Effector memory CD8-positive, alpha-beta T cell (primary cell): ENCODE measurements at regions not wholly inside any gene's neighbourhood (a gene's known extent, or its start where the extent isn't known, plus 50 kb on each side); places are given as distances from the start of the nearest gene placed in this dataset.

Experiments used
- ATAC-seq: fragments of 150-1000 bp; cut with Tn5 transposase; replicated peaks from 2 replicates; pipeline ENCODE4 v1.10.0; 2021; ENCODE audit warnings: mild to moderate bottlenecking, moderate library complexity
- DNase-seq, 3 experiments: peaks; one replicate each; pipeline ENCODE4 v3.0.0; 2021
- H3K27ac Mint-ChIP-seq, 2 donors: one replicate each; pipeline ENCODE4 v1.8.0; 2022; ENCODE audit warnings: mild to moderate bottlenecking in 2 of 2, mixed read lengths in 2 of 2, moderate library complexity in 2 of 2
- H3K27me3 Mint-ChIP-seq, 2 donors: one replicate each; pipeline ENCODE4 v1.8.0; 2022; ENCODE audit warnings: mixed read lengths in 2 of 2
- H3K36me3 Mint-ChIP-seq: one replicate; pipeline ENCODE4 v1.8.0; 2022; ENCODE audit warnings: mild to moderate bottlenecking, moderate library complexity, mixed read lengths; ENCODE audit not compliant: insufficient read depth
- H3K4me1 Mint-ChIP-seq, 2 donors: one replicate each; pipeline ENCODE4 v1.8.0; 2022; ENCODE audit warnings: low read depth in 2 of 2, mixed read lengths in 2 of 2
- H3K4me3 Mint-ChIP-seq, 2 donors: one replicate each; pipeline ENCODE4 v1.8.0; 2022; ENCODE audit warnings: mild to moderate bottlenecking in 2 of 2, mixed read lengths in 2 of 2, moderate library complexity in 2 of 2
- H3K9me3 Mint-ChIP-seq, 2 donors: one replicate each; pipeline ENCODE4 v1.8.0; 2022; ENCODE audit warnings: mixed read lengths in 2 of 2

DNA sequence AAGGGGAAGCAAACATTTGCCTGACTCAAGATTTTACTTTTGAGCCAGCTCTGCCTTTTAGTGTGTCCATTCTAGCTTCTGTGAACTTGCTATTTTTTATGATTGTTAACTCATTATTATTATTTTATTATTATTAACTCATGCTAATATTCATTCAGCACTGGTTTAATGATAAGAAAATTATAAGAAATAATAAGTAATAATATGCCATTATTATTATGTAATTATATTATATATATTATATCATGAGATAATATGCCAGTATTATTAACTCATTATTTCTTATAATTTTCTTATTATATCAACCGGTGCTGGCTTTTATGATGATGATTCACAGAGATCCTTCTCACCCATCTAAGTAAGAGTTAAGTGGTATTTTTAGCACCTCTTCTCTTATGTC, 79.3 kb upstream of the NPVF start:
- Mint-ChIP-seq H3K9me3 (no peaks in the 10 kb centered on the region), H3K27ac (no peak overlapping the region), H3K27me3 (peaks cover 18 to 39% of the 10 kb centered on the region in 2 donors), H3K36me3 (no peaks in the 10 kb centered on the region), H3K4me1 (no peaks in the 10 kb centered on the region), H3K4me3 (no peak overlapping the region)
- ATAC-seq (no peak), DNase-seq (no peak)

DNA sequence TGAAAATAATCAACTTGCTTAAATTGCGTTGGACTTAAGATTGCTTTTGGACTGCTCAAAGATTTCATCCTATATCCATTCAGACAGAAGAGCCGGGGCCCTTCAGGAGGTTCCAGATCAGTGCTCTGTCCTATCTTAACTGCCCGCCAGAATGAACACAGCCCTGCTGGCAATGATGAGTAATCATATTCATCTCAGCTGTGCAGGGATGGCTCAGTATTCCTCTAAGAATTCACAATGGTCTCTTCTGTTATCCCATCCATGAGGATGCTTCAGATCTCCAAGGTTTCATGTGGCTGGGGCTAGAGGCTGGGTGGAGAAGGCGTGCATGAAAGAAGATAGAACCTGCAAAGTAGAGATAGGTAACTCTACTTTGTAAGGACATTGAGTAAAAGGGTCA, 80.0 kb upstream of the NPVF start:
- ATAC-seq (no peak), DNase-seq (no peak)
- no peak overlapping the region for H3K4me3 Mint-ChIP-seq
- H3K36me3 Mint-ChIP-seq, result no peaks in the 10 kb centered on the region
- no peaks in the 10 kb centered on the region for H3K4me1 Mint-ChIP-seq
- peaks cover 23 to 38% of the 10 kb centered on the region in 2 donors for H3K27me3 Mint-ChIP-seq
- H3K9me3 Mint-ChIP-seq, result no peaks in the 10 kb centered on the region
- H3K27ac Mint-ChIP-seq, result no peak overlapping the region

DNA sequence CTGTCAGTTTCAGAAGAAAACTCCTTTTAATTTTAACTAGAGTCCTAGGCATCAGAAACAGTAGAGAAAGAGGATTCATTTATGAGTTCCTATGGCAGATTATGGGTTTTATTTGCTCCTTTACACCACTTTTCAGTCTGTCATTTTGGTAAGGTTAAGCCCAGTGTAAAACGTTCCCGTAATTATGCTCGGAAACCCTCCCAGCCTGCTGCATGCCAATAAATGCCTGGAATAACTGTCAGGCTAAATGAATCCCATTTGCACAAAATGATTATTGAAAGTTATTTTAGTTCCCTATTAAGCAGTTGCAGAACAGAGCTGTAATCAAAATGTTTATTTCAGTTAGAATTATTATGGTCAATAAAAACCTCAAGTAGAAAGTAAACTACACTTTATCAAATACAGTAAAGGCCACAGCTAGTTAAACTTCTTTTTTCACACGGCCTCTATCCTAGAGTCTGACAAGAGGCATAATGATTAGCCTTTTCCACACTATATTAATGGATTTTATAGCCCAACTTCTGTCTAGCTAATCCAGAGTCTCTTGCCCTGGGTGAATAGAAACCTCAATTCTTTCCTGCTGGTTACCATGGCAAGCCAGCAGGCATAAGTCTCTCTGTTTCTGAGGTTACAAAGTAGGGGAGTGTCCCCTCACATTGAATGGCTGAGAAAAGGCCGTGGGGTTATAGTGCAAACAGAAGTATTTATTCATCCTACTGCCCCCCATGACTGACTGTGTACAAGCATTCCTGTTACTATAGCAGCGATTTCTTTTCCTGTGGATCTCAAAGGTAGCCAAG, 80.8 kb upstream of the NPVF start:
- H3K4me3 Mint-ChIP-seq, result no peak overlapping the region
- H3K27ac Mint-ChIP-seq, result no peak overlapping the region
- no peak for DNase-seq
- no peaks in the 10 kb centered on the region for H3K4me1 Mint-ChIP-seq
- no peaks in the 10 kb centered on the region for H3K36me3 Mint-ChIP-seq
- no peak for ATAC-seq
- peaks cover 21 to 30% of the 10 kb centered on the region in 2 donors for H3K27me3 Mint-ChIP-seq
- no peaks in the 10 kb centered on the region for H3K9me3 Mint-ChIP-seq

DNA sequence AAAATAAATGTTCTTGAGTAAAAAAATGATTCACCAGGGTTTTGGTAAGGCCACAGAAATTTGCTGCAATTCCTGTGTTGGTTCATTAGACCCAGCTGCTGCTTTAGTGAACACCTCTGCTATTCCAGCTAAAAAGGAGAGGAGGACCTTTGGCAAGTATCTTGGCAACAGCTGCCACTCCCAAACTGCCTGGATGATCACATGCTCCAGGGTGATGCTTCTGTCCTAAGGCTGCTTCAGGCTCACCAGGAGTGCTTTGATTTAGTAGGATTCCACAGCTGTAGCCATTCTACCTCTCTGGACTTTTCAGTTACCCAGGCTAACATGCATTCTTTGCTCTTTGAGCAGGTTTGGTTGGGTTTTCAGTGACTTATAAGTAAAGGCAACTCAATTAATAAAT, 82.6 kb upstream of the NPVF start:
- no peak overlapping the region for H3K4me3 Mint-ChIP-seq
- no peaks in the 10 kb centered on the region for H3K36me3 Mint-ChIP-seq
- no peak for DNase-seq
- no peak overlapping the region for H3K27ac Mint-ChIP-seq
- no peaks in the 10 kb centered on the region for H3K4me1 Mint-ChIP-seq
- no peak for ATAC-seq
- H3K27me3 Mint-ChIP-seq, result peaks cover 11 to 16% of the 10 kb centered on the region in 2 donors
- no peaks in the 10 kb centered on the region for H3K9me3 Mint-ChIP-seq

DNA sequence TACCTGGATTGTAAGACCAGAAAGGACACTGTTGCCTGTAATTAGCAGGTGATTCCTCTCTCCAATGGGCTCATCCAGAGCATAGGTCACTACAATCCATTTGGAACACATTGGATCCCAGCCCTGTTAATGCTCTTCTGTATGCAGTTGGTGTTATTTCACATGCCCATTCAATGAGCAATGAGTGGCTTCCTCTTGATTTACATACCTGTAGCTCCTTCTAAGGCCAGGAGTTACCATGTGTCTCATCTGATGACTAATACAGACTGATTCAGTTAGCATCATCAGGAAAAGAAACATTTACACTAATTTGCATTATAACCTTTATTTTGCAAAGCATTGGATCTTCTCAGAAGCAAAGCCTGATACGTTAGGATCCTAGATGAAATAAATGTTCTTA, 83.1 kb upstream of the NPVF start:
- H3K27ac Mint-ChIP-seq, result no peak overlapping the region
- H3K4me3 Mint-ChIP-seq, result no peak overlapping the region

DNA sequence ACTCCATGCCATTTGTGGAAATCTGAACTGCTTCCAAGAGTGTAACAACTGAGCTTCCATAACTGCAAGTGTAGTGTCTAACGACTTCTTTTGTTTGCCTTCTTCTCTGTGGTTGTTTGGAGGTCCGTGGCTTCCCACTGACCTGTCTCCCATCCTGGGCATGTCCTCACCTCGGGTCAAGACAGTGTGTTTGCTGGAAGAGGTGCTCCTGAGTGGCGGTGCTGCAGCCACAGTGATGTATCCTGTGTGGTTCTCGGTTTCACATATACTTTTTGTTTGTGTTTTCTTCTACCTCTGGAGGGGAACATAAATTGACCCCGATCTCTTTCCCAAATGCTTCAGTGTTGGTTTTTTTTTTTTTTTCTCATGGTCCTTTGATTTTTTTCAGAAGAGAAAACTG, 84.7 kb upstream of the NPVF start:
- DNase-seq (no peak), ATAC-seq (no peak)
- Mint-ChIP-seq H3K4me3 (no peak overlapping the region), H3K27me3 (peaks cover 16 to 17% of the 10 kb centered on the region in 2 donors), H3K9me3 (no peaks in the 10 kb centered on the region), H3K27ac (no peak overlapping the region), H3K4me1 (no peaks in the 10 kb centered on the region), H3K36me3 (no peaks in the 10 kb centered on the region)

More for the DNA sequence above, 83.1 kb upstream of the NPVF start:
- Mint-ChIP-seq H3K4me1 (no peaks in the 10 kb centered on the region), H3K9me3 (no peaks in the 10 kb centered on the region), H3K36me3 (no peaks in the 10 kb centered on the region), H3K27me3 (peaks cover 13 to 16% of the 10 kb centered on the region in 2 donors)
- DNase-seq (no peak), ATAC-seq (no peak)

DNA sequence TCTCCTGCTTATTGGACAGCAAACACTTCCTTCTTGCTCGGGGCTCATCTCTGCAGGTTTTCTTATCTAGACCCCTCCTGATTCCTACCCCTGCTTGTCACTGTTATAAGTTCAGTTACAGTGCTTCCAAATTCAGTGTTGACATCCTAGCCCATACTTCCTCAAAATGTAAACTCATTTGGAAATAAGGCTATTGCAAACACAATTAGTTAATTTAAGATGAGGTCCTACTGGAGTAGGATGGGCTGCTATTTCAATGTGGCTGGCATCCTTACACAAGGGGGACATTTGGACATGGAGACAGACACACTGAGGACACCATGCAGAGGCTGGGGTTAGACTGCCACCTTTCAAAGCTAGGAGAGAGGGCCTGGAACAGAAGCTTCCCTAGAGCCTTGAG, 85.2 kb upstream of the NPVF start:
- ATAC-seq (no peak), DNase-seq (no peak)
- Mint-ChIP-seq H3K36me3 (no peaks in the 10 kb centered on the region), H3K4me3 (no peak overlapping the region), H3K4me1 (no peaks in the 10 kb centered on the region), H3K27ac (no peak overlapping the region), H3K9me3 (no peaks in the 10 kb centered on the region), H3K27me3 (peaks cover 10 to 11% of the 10 kb centered on the region in 2 donors)

DNA sequence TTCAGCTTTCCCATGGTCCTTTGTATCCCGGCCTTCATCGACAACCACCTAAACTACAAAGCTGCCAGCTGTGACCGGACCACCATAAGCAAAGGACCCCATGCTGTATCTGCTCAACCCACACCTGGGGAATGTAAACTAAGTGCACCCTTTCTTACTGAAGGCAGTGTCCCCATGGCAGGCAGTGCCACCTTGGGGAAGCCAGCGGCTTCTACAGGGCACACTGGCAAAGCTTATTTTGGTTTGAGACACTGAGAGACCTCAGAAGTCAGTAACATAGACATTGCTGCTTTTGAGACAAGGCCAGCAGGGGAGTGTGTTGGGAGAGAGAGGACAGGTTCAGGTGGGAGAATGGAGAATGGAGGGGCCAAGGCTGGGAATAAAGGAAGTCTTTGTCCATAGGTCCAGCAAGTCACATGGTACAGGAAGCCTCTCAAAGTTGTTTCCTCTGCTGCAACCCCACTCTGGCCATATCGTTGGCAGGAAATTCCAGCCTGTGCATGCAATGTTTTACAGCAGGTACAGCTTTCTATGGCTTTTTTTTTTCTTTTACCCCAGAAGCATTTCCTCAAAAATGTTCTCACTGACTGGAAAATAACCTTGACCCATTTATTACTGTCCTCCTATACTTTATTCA, 85.9 kb upstream of the NPVF start:
- peaks cover 9 to 10% of the 10 kb centered on the region in 2 donors for H3K27me3 Mint-ChIP-seq
- DNase-seq, result no peak

DNA sequence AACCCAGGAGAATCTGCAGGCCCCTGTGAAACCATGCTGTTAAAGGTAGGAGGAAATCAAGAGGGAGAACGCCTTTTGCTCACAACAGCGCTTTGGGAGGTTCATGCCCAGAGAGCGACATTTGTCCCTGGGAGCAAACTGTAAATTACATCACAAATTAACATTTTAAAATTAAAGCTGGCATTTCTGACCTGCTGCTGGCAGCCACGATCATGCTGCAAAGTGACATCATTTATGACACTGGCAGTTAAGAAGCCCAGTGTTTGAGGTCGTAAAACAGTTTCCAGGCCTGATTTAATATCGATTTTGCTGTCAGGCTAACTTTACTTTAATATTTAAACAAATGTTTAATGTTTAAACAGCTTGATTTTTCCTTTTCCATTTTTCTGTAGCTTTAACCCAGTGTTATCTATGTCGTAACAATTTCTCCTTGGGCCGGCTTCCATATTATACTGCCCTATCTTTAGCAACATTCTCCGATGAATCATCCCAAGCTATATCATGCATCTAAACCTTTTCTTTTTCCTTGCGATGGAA, 86.5 kb upstream of the NPVF start:
- no peak overlapping the region for H3K27ac Mint-ChIP-seq
- ATAC-seq, result no peak
- no peak for DNase-seq
- H3K4me1 Mint-ChIP-seq, result no peaks in the 10 kb centered on the region
- H3K36me3 Mint-ChIP-seq, result no peaks in the 10 kb centered on the region
- H3K4me3 Mint-ChIP-seq, result no peak overlapping the region
- peaks cover 13 to 14% of the 10 kb centered on the region in 2 donors for H3K27me3 Mint-ChIP-seq
- no peaks in the 10 kb centered on the region for H3K9me3 Mint-ChIP-seq

More for the DNA sequence above, 85.9 kb upstream of the NPVF start:
- ATAC-seq, result no peak
- Mint-ChIP-seq H3K36me3 (no peaks in the 10 kb centered on the region), H3K4me3 (no peak overlapping the region), H3K27ac (no peak overlapping the region), H3K9me3 (no peaks in the 10 kb centered on the region), H3K4me1 (no peaks in the 10 kb centered on the region)

DNA sequence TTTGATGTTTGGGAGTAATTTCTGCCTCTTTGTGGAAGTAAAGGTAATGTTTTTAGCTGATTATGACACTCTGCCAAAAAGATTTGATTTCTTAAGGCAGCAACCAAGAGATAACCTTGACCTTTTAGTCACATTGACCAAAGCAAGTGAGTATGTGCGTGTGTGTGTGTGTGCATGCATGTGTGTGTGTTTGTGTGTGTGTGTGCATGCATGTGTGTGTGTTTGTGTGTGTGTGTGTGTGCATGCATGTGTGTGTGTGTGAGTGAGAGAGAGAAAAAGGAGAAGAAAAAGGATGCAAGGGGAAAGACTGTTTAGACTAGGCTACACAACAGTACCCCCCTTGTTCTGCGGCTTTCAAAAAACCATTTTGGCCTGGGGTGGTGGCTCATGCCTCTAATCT, 88.1 kb upstream of the NPVF start:
- H3K4me3 Mint-ChIP-seq, result no peak overlapping the region
- no peaks in the 10 kb centered on the region for H3K36me3 Mint-ChIP-seq
- no peak for ATAC-seq
- no peaks in the 10 kb centered on the region for H3K9me3 Mint-ChIP-seq
- H3K4me1 Mint-ChIP-seq, result no peaks in the 10 kb centered on the region
- DNase-seq, result no peak
- peaks cover 22 to 25% of the 10 kb centered on the region in 2 donors for H3K27me3 Mint-ChIP-seq
- no peak overlapping the region for H3K27ac Mint-ChIP-seq

DNA sequence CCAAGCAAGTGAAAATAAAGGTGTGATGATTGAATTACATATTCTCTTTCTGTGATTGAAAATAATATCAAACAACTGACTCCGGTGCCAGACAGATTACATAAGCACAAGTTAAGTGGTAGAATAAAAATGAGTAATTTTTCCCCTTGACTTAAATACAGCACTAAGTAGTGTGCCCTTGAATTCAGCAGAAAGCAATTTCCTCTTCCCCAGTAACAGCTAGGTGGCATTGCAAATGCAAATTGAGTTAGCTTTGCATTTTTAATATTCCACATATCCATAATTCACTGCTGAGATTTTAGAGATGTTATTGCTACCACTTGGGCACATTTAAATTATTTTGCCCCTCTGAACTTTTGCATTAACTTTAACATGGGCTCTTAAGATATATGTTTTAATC, 89.8 kb upstream of the NPVF start:
- Mint-ChIP-seq H3K4me3 (no peak overlapping the region), H3K36me3 (no peaks in the 10 kb centered on the region), H3K27me3 (peaks cover 38% of the 10 kb centered on the region in 2 donors), H3K4me1 (no peaks in the 10 kb centered on the region), H3K27ac (no peak overlapping the region), H3K9me3 (no peaks in the 10 kb centered on the region)
- no peak for DNase-seq
- ATAC-seq, result no peak

DNA sequence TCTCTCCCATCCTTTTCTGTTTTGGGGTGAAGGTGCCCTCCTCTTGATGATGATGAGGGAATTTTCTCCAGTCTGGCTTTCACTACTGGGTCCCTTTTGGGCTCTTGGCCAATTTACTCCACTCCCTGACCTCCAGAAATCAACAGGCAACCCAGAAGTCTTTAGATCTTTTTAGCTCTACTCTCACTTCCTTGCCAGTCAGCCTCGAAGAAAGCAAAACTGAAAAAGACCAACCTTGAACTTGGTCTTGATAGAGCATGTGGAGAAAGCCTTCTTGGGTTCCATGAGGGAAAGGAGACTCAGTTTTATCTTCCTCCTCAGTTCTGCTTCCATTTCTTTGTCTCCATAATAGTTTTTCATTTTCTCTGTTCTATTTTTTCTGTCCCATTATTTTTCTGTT, 91.4 kb upstream of the NPVF start:
- DNase-seq (no peak), ATAC-seq (no peak)
- Mint-ChIP-seq H3K27ac (no peak overlapping the region), H3K27me3 (peaks cover 44 to 45% of the 10 kb centered on the region in 2 donors), H3K4me1 (no peaks in the 10 kb centered on the region), H3K4me3 (no peak overlapping the region), H3K36me3 (no peaks in the 10 kb centered on the region), H3K9me3 (no peaks in the 10 kb centered on the region)

DNA sequence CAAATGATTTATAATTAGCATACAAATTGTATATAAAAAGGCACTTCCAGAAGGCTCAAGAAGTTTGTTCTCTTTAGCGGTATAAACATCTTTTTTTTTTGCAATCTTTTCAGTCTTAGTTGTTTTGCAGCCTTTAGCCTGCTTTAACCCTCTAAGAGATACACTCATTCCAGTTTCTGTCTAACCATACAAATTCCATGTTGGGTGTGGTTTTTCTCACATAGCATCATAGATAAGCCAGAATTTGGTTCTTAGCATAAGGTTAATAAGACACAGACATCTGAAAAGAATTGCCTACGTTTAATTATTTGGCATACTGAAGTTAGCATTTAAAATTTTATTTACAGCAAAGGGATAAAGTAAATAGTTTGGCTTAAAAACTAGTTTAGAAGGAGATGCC, 92.5 kb upstream of the NPVF start:
- H3K4me1 Mint-ChIP-seq, result no peaks in the 10 kb centered on the region
- no peaks in the 10 kb centered on the region for H3K9me3 Mint-ChIP-seq
- no peaks in the 10 kb centered on the region for H3K36me3 Mint-ChIP-seq
- no peak overlapping the region for H3K27ac Mint-ChIP-seq
- DNase-seq (no peak), ATAC-seq (no peak)
- H3K27me3 Mint-ChIP-seq, result peaks cover 47 to 53% of the 10 kb centered on the region in 2 donors
- H3K4me3 Mint-ChIP-seq, result no peak overlapping the region

DNA sequence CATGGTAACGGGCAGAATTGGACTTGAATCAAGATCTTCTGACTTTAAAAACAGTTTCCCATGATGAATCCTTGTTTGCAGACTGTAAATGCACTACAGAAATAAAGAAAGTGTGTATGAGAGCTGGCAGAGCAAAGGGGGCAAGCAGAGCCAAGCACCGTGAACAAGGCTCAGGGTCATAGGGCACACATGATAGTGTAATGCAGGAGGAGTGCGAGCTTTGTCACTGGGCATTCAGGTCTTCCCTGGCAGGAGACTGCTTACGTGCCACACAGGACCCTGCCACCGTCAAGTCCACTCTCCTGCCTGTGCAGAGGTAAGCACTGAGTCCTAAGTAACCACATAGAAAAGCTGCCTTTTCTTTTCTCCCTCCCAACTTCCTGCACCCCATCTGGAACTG, 93.1 kb upstream of the NPVF start:
- H3K4me3 Mint-ChIP-seq, result no peak overlapping the region
- no peaks in the 10 kb centered on the region for H3K4me1 Mint-ChIP-seq
- H3K9me3 Mint-ChIP-seq, result no peaks in the 10 kb centered on the region
- no peak for ATAC-seq
- H3K27ac Mint-ChIP-seq, result no peak overlapping the region
- H3K36me3 Mint-ChIP-seq, result no peaks in the 10 kb centered on the region
- no peak for DNase-seq
- H3K27me3 Mint-ChIP-seq, result peaks cover 48 to 56% of the 10 kb centered on the region in 2 donors
